Transverse colon (tissue), 4 donors: ENCODE measurements at regions not wholly inside any gene's neighbourhood (a gene's known extent, or its start where the extent isn't known, plus 50 kb on each side); places are given as distances from the start of the nearest gene placed in this dataset.

Source experiments
- POLR2AphosphoS5 ChIP-seq, 3 donors: sonication (generic); formaldehyde crosslinking; IDR thresholded peaks; one replicate each; pipeline ENCODE4 v1.6.1; 2016; ENCODE audit warnings: antibody characterized with exemption in 3 of 3
- TF ChIP-seq, protein P1 (sequence below), 5 experiments: fragments of 200-600 bp in 3 of 5; fragments of 450-650 bp in 2 of 5; sonication (generic) in 3 of 5; IDR thresholded peaks; 1 replicate in 2 of 5; 2 replicates in 3 of 5; pipeline ENCODE4 v1.5.1; 2016 to 2017; ENCODE audit warnings: antibody characterized with exemption in 5 of 5, inconsistent platforms in 3 of 5, mild to moderate bottlenecking in 2 of 5, moderate library complexity in 1 of 5

- TF ChIP-seq, protein P1, sequence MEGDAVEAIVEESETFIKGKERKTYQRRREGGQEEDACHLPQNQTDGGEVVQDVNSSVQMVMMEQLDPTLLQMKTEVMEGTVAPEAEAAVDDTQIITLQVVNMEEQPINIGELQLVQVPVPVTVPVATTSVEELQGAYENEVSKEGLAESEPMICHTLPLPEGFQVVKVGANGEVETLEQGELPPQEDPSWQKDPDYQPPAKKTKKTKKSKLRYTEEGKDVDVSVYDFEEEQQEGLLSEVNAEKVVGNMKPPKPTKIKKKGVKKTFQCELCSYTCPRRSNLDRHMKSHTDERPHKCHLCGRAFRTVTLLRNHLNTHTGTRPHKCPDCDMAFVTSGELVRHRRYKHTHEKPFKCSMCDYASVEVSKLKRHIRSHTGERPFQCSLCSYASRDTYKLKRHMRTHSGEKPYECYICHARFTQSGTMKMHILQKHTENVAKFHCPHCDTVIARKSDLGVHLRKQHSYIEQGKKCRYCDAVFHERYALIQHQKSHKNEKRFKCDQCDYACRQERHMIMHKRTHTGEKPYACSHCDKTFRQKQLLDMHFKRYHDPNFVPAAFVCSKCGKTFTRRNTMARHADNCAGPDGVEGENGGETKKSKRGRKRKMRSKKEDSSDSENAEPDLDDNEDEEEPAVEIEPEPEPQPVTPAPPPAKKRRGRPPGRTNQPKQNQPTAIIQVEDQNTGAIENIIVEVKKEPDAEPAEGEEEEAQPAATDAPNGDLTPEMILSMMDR (IDR thresholded peaks at IDR 0.05) = no peak
- no peak for TF ChIP-seq POLR2AphosphoS5 (IDR thresholded peaks at IDR 0.05)
Observed at GRCh38 chr3:181791056-181791955, 79.6 kb downstream of the SOX2 start.
